ENCODE measurements at regions not wholly inside any gene's neighbourhood (a gene's known extent, or its start where the extent isn't known, plus 50 kb on each side); places are given as distances from the start of the nearest gene placed in this dataset.

DNA sequence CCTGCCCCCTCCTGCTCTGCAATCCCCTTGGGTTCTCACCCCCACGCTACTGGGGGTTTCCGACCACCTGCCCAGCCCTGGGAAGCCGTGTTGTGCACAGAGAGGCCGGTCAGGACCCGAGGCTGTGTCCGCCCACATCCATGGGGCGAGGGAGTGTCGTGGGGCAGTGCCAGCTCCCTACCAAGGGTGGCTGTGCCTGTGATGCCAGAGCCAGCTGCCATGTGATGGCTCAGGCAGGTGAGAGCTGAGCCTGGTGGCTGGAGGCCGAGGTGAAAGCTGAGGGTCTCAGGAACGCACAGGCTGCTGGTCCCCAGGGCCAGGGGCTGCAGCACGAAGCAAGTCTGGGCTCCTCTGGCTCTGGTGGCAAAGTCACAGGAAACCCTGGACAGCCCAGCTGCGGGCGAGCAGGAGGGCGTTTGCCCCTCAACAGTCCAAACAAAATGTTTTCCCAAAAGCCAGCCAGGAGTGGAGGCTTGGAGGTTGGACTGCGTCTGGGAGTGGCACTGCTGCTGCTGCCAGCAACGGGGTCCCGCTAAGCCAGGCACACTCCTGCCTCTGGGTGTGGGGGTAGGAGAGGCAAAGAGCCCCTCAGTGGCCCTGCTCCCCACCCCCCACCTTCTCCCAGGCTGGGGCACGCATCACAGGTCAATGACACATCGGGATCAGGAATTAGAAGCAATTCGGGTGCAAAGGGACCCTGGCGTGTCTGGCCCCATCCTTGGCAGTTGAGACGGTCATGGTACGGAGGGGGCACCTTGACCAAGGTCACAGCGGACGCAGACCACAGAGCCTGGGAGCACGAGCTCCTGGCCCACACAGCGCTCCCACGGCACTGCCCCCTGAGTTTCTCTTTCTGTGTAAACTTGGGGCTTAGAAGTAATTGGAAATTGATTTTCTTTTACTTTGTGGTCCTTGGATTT is 72.4 kb upstream of the GPC1 start:
- no peak for DNase-seq

DNA sequence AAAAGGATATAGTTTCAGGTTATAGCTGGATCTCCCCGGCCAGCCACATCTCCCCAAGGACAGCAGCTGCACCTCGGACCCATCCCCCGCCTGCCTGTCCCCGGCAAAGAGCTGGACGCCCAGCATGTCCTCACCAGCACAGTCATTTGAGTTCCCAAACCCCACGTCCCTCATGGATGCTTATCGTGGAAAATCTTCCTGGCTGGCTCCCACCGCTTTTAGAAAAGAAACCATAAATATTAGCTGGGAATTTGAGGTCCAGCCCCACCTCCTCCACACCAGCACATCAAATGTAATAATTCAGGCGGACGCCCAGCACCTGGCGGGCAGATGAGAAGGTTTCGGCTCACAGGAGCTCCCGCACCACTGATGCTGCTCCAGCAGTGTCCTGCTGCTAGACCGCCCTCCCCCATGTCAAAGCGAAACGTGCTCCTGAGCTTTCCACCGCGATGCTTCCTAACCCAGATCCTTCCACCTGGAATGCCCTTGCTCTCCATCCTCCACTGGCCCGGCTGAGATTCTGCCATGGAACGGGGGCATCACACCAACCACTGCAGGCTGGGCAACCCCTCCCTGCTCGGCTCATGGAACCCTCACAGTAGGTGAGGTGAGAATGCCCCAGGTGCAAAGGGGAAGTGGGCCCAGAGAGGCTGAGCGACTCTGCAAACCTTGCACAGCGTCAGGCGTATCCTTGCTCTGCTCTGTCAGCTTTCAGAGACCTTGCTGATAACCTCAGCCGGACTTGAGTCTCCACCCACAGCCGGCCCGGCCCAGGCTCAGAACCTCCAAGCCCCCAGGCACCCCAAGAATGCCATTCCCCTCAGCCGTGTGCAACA is 71.5 kb upstream of the GPC1 start:
- DNase-seq: no peak

DNA sequence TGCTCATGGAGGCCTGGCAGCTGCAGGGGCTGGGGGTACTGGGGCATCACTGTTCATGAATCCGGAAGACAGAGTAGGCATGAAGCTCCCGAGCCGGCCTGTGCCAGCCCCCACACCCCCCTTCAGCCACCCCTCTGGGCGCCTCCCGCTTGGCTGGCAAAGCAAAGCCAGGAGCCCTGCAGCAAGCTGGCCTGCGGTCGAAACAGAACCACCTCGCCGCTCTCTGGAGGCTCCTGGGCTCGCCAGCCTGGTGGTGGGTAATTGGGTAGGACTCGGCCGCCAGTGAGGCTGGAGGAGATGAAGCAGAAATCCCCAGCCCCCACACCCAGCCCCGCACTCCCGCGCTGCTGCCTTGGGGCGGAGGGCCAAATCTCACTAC is 70.9 kb upstream of the GPC1 start:
- DNase-seq: no peak

- no peak for DNase-seq
Observed at GRCh38 chr2:240364961-240365775, 70.3 kb upstream of the GPC1 start.

- DNase-seq: no peak
Observed at GRCh38 chr2:240365971-240366471, 69.4 kb upstream of the GPC1 start.

- no peak for DNase-seq
Observed at GRCh38 chr2:240366901-240367300, 68.6 kb upstream of the GPC1 start.

DNA sequence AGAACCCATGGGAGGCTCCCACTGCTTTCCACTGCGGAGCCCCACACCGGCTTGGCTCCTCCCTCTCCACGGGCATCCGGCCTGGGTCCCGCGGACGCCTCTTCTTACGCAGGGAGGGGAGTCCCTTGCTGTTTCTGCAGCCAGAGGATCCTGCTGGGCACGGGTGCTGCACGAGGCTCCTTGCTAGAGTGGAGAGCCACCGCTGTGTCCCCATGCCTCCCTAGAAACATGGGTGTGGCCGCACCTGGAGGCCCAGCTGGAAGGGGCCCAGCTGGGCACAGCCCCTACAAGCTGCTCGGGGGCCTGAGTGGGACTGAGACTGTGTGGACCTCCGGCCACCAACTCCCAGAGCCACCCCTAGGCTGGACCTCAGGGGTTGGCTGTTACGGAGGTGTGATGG is 67.7 kb upstream of the GPC1 start:
- no peak for DNase-seq

DNA sequence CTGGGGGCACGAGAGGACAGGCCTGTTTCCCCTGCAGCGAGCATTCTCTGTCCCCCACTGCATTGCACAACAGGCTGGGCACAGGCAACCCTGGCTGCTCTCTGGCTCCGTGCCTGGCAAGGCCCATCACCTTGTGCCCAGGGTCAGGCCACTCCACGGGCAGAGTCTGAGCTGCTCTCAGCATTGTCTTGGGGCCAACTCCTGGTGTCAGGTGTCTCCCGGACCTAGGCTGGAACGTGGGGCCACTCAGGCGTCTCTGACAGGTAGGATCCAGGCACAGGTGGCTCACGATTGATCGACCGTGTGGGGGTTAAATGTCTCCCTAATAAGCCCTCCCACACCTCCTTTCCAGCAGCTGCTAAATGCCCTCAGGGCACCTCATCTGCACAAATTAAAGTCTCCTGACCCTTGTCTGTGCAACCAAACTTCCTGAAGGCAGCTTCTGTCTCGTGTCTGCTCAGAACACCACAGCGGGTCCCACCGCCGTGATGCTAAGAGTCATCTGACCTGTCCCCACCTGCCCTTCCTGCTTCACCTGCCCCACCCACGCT is 66.6 kb upstream of the GPC1 start:
- no peak for DNase-seq

DNA sequence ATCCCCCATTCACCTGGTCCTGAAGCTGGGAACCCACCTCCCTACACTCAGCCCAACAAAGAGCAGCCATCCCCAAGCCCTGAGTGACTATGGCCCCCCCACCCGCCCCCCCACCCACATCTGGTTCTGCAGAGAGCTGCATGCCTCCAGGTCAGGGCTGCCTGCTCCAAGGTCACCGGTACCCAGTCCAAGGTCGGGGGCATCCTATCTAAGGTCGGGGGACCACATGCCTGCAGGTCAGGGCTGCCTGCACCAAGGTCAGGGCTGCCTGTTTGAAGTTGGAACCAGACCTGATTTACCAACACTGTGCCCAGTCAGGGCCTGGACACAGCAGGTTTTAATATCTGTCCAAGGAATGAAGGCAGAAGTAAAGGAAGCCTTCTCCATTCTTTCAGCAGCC is 66.1 kb upstream of the GPC1 start:
- DNase-seq: no peak

DNA sequence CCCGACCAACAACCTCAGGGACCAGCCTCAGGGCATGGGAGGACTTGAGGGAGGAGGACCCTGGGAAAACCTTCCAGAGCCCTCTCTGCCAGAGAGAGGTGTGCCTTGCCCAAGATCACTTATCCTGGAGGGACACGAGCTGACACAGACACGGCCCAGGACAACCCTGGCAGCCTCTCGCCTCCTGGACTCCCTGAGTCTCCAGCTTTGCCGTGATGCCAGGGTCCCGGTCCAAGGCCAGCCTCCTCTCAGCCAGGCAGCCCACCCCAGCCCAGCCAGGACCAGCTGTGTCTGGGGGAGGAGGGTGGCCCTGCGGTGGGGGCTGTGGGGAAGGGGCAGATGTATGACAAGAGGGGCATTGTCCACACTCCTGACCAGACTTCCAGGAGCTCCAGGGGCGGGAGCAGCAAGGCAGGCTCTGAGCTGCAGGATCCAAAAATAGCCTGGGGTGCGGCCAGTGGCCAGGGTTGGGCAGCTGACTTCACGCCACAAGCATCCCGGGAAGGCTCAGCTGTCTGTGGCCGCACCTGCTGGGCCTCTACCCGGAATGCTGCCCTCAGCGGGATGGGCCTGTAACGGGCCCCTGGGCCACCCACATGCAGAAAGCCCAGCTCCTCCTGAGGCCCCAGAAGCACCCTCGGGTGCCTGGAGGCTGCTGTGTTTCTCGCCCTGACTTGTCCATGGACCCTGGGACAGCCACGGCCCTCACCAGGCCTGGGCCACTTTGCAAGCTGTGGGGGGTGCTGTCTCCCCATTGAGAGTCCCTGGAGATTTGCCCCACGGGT is 65.5 kb upstream of the GPC1 start:
- DNase-seq: peak; percentile 25

DNA sequence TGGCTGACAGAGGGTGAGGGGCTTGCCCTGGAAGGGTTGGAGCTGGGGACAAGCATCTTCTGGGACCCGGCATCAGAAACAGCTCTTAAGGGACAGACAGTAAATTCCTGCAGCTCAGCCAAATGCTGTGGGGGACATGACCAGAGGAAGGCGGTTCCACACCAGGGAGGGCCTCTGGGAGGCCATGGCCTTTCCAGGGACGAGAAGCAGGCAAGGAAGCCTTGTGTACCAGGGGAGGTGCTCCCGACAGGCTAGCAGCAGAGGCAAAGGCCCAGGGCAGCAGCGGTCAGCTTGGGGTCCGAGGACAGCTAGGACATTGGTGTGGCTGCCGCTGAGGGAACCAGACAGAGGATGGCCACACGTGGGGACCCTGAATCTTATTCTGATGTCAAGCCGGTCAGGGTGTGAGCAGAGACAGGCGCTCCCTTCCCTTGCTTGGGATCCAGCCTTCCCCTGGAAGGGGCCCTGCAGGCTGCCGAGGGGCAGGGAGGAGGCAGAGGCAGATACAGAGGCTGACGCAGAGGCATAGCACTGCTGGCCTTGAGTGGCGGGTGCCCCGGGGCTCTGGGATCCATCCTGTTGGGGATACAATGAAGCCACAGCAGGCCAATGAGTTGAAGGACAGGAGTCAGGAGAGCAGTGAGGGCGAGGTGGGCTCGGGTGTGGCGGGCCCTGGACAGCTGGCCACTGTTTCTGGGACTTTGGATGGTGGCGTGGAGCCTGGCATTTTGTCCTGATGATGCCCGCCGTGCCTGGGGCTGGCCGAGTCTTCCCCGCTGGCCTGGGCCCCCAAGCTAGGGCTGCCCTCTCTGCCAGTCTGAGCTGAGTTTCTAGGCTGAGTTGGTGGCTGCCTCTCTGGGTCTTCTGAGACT is 64.1 kb upstream of the GPC1 start:
- no peak for DNase-seq

DNA sequence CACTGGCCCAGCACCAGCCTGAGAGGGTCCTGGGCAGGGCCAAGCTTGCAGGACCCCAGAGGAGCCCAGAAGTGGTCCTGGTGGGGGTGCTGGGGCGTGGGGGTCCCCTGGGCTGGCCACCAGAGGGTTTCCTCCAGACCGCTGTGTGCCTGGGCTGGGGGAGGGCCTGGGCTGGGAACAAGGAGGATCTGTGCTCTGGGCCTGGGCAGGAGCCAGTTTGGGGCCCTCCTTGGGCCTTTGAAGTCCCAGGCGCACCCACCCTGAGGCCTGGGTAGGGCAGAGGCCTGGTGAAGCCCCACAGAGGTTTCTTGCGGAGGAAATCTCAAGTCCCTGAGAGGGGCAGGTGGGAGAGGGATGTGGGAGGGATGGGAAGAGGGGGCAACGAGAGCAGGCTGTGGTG is 63.4 kb upstream of the GPC1 start:
- no peak for DNase-seq

DNA sequence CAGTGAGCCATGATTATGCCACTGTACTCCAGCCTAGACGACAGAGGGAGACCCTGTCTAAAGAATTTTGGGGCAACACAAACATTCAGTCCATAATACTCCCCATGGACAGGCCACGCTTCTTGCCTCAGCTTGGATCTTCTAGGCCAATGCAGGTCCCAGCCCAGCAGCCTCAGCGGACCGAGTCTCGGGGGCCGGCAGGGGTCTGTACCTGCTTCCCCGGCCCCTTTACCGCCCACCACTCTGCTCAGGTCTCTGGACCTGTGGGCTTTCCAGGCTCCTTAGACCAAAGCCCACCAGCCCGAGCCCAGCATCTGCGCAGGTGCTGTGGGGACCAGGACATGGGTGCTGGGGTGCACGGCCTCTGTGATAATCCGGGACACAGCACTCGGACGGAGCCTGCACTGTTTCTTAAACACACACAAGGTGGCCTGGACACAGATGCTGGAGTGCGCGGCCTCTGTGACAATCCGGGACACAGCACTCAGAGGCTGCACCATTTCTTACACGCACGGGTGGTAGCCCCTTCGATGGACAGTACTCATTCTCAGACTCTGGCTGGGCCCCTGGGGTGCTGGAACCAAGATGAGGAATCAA is 62.1 kb upstream of the GPC1 start:
- no peak for DNase-seq

- no peak for DNase-seq
Observed at GRCh38 chr2:240374085-240374907, 61.2 kb upstream of the GPC1 start.

DNA sequence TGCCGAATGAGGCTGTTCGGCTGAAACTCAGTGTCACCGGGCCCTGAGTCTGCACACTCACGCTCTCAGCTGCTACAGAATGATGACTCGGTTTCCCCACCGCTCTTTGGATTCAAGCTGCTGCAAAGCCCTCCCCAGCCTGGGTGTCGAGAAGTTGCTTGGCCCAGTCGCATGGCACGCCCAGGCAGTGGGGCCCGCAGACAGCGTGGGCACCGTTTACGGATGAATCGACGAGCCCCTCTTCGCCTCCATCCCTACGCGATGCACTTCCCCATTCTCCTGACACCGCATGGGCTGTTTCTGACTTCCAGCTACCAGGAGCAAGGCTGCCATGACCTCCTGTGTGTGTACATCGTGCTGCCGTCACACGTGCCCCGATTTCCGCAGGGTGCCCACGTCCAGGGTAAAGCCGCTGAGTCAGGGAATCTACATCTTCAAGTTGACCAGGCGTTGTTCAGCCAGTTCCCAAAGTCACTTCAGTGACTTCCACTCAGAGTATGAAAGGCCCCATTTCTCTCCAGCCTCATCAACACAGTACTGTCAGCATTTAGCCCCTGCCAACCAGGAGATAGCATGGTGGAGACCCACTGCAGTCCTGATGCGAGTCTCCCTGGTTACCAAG is 60.3 kb upstream of the GPC1 start:
- no peak for DNase-seq

GRCh38 chr2:240376739-240377138 is 58.7 kb upstream of the GPC1 start:
- no peak for DNase-seq

- no peak for DNase-seq
Observed at GRCh38 chr2:240377366-240377765, 58.1 kb upstream of the GPC1 start.

DNA sequence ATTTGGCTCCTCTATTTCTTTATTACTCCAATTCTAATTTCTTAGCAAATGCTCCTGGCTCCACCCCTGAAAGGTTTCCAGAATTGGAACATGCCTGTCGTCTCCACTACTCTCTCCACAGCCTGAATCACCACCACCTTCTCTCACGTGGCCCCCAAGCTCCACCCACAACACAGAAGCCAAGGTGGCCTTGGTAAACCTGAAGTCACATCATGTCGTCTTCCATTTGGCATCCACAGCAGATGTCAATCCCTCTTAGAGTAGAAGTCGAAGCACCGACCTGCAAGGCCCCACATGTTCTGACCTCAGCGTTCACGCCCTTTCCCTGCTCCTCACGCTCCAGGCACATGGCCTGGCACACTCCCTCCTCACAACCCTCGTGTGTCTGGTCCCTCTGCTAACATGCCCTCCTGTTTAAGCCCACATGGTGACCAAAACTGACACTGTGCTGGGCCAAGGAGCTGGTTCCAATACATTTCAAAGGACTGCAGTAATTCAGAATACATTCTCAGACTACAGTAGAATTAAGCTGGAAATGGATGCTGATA is 56.3 kb upstream of the GPC1 start:
- no peak for DNase-seq
